Bone marrow (tissue), 2 donors: ENCODE measurements at regions not wholly inside any gene's neighbourhood (a gene's known extent, or its start where the extent isn't known, plus 50 kb on each side); places are given as distances from the start of the nearest gene placed in this dataset.
"Not testable (repeated sequence)": the region's sequence is repeated elsewhere in the genome, so short reads cannot be mapped to it uniquely, and the experiment has no call there.

ENCODE experiments used
- DNase-seq, 2 donors: peaks; one replicate each; lab custom pipeline; 2025; lab: John Stamatoyannopoulos, UW

DNA sequence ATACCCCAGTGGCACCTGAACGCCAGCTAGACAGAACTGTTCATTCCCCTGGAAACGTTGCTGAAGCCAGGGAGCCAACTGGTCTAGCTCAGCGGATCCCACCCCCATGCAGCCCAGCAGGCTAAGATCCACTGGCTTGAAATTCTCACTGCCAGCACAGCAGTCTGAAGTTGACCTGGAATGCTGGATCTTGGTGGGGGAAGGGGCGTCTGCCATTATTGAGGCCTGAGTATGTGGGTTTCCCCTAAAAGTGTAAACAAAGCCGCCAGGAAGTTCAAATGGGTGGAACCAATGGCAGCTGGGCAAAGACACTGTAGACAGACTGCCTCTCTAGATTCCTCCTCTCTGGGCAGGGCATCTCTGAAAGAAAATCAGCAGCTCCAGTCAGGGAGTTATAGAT lies 213.0 kb downstream of the NKX6-1 start:
- DNase-seq: no peak

DNA sequence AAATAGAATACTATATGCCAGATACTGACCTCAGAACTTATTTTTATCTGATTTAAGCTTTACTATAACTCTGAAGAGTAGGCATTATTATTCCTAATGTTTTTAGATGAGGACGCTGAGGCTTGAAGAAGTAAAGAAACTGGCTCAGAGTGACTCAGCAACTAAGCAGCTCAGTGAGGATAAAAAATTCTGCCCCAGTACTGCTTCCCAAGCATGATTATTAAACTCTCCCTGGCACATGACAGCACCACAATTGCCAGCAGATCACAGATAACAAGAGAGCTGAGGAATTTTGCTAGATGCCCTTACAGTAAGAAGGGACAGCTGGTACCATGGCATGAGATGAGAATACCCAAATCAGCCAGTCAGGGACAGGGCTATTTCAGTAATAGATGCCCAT lies 219.4 kb downstream of the NKX6-1 start:
- no peak for DNase-seq

- no peak for DNase-seq
These were observed 221.2 kb downstream of the NKX6-1 start for GRCh38 chr4:84277923-84278322.

DNA sequence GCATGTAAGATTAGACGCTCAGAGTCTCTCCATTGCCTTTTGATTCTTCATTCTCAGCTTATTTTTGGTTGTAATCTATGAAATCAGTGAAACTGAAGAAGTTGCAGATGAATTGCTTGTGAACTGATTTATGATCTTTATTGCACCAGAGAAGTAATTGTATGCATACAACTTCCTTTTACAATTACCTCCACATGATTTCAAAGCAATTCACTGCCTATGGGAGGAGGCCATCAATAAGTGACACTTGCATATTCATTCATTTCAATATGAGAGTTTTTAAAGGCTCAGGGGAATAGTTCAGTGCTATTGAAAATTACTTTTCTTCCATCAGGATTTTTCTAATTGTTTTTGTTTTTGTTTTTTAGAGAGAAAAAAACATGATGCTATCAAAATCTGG lies 222.3 kb downstream of the NKX6-1 start:
- no peak for DNase-seq

DNA sequence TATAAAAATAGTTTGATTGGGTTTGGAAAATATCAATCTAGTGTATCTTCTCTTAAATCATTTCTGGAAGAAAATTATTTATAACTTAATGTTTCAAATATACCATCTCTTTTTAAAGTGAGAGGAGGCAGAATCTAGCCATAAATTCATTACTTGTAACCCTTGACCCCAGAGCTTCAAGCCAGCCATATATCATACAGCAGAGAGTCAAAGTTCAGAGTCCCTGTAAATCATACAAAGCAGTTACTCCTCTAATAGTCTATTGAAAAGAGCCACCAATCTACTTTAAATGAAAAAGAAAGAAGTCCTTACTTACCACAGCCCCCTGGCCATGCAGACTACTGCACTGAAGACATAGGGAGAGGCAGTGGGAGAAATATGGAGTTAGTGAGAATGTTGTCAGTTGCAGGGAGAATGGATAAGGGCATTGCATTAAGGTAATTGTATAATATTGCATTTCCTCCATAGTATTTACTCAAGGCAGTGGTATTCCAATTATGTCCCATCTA lies 229.5 kb downstream of the NKX6-1 start:
- DNase-seq: no peak

DNA sequence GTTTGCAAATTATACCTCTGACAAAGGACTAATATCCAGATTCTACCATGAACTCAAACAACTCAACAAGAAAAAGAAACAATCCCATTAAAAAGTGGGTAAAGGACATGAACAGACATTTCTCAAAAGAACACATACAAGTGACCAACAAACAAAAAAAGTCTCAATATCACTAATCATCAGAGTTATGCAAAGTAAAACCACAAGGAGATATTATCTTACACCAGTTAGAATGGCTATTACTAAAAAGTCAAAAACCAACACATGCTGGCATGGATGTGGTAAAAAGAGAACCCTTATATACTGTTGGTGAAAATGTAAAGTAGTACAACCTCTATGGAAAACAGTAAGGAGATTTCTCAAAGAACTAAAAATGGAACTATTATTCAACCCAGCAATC lies 234.4 kb downstream of the NKX6-1 start:
- no peak for DNase-seq

DNA sequence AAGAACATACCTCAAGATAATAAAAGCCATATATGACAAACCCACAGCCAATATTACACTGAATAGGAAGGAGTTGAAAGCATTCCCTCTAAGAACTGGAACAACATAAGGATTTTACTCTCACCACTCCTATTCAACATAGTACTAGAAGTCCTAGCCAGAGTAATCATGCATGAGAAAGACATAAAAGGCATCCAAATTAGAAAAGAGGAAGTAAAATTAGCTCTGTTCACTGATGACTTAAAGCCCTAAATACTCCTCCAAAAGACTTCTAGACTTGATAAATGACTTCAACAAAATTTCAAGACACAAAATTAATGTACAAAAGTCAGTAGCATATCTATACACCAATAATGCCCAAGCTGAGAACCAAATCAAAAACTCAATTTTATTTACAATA lies 235.7 kb downstream of the NKX6-1 start:
- no peak for DNase-seq

- DNase-seq: no peak
These were observed 238.6 kb downstream of the NKX6-1 start for GRCh38 chr4:84260495-84260894.

- DNase-seq: peak in 1 of 2 donors; percentile 1
These were observed 239.9 kb downstream of the NKX6-1 start for GRCh38 chr4:84258905-84259830.

DNA sequence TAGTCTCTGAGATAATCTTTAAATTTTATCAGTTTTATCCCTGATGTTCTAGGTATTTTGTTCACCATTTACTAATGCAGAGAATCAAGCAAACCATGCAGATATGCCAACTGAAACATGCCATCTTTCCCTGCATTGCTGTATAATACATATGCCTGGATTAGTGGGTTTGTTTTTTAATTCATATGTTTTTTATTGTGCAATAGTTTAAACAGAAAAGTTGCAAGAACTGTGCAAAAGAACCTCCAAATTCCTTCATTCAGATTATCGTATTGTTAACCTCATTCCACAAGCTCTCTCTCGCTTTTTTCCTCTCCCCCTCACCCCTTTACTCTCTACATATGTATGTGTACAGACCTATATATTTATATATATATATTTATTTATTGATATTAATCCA lies 244.6 kb downstream of the NKX6-1 start:
- no peak for DNase-seq

DNA sequence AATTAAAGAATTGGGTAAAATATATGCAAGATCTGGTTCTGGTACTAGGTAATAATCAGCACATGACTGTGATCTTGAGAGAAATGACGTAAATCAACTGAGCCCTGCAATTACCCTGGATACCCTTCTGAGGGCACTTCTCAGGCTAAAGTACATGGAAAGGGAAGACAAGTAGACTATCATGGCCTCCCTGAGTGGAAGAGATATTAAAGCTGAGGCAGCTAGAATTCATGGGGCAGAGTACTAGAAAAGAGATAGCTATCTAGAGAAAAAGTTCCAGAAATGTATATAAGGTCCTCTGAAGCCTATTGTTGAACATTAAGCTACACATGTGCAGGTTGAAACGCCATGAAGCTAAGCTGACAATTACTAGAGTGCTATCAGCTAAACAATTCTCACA lies 249.6 kb downstream of the NKX6-1 start:
- no peak for DNase-seq

DNA sequence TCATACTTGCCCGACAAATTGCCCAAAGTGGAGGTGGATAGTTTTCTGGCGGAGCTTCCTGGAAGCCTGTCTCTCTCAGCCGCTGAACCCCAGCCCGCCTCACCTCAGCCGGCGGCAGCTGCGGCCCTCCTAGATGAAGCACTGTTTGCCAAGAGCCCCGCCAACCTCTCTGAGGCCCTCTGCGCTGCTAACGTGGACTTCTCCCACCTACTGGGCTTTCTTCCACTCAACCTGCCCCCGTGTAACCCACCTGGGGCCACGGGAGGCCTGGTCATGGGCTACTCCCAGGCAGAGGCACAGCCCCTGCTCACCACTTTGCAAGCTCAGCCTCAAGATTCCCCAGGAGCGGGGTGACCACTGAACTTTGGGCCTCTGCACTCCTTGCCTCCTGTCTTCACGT lies 254.1 kb downstream of the NKX6-1 start:
- DNase-seq: not testable (repeated sequence)

- not testable (repeated sequence) for DNase-seq
These were observed 254.7 kb downstream of the NKX6-1 start for GRCh38 chr4:84244346-84244801.

GRCh38 chr4:84243685-84244084 lies 255.4 kb downstream of the NKX6-1 start:
- no peak for DNase-seq

- no peak for DNase-seq
These were observed 259.7 kb downstream of the NKX6-1 start for GRCh38 chr4:84239278-84239845.

GRCh38 chr4:84238247-84239090 lies 260.6 kb downstream of the NKX6-1 start:
- no peak for DNase-seq

- no peak for DNase-seq
These were observed 262.1 kb downstream of the NKX6-1 start for GRCh38 chr4:84237008-84237407.

GRCh38 chr4:84235126-84235944 lies 263.8 kb downstream of the NKX6-1 start:
- no peak for DNase-seq

DNA sequence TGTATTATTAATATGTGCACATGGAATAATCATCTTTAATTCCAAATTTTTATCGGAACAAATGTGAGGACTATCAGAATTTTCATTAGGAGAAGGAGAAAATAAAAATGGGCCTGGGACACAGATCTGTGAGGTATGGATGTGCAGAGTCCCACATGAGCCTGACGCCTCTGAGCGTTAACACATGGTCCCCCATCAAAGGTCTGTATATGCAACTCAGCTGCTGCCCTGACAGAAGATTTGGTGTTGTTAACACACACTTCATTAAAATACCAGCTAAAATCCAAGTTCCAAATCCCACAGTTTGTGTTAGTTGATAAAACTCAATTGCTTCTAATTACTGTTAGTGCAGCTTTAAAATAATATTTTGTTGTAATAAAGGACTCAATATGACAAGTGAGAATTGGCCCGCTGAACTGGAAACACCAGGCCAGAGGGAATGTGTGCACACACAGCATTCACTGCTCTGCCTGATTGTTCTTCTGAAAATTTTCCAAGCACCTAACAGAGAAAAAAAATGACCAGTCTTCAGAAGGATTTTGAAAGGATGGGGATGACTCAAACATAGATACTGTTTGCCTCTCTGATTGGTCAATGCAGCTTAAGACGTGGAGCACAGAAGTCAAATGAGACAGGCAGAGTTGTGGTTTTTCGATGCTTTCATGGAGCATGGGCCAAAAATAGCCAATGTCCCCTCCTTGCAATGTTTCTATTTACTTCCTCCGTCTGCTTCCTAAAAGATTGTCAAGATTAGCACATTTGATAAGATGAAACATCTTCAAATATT lies 266.6 kb downstream of the NKX6-1 start:
- DNase-seq: no peak

- DNase-seq: no peak
These were observed 267.5 kb downstream of the NKX6-1 start for GRCh38 chr4:84231539-84232055.
